Uterus (tissue), 3 donors: ENCODE measurements at regions not wholly inside any gene's neighbourhood (a gene's known extent, or its start where the extent isn't known, plus 50 kb on each side); places are given as distances from the start of the nearest gene placed in this dataset.

Experiments
- DNase-seq, 2 donors: peaks; one replicate each; pipeline ENCODE4 v3.0.0-alpha.2; 2019 to 2020
- H3K27ac ChIP-seq, 2 donors: fragments of 200-600 bp; sonication (generic); 1 replicate in 1 of 2; 2 replicates in 1 of 2; pipeline ENCODE4 v1.5.1; 2016 to 2018
- H3K27me3 ChIP-seq, 2 donors: fragments of 200-600 bp; sonication (generic); one replicate each; pipeline ENCODE4 v1.5.1; 2018 to 2019; ENCODE audit warnings: control low read depth in 1 of 2
- H3K36me3 ChIP-seq, 2 donors: fragments of 200-600 bp; sonication (generic); one replicate each; pipeline ENCODE4 v1.5.1; 2019; ENCODE audit warnings: control low read depth in 1 of 2
- H3K4me1 ChIP-seq, 2 donors: fragments of 200-600 bp; sonication (generic); one replicate each; pipeline ENCODE4 v1.5.1; 2018 to 2019; ENCODE audit warnings: control low read depth in 1 of 2
- H3K4me3 ChIP-seq, 2 donors: fragments of 200-600 bp; sonication (generic); 1 replicate in 1 of 2; 2 replicates in 1 of 2; pipeline ENCODE4 v1.5.1; 2018 to 2019; ENCODE audit warnings: mild to moderate bottlenecking in 1 of 2
- H3K9me3 ChIP-seq, 2 donors: fragments of 200-600 bp; sonication (generic); one replicate each; pipeline ENCODE4 v1.5.1; 2019; ENCODE audit warnings: control low read depth in 1 of 2
- POLR2A ChIP-seq, 2 donors: fragments of 450-650 bp; IDR thresholded peaks; one replicate each; pipeline ENCODE4 v1.6.1; 2016; ENCODE audit warnings: antibody characterized with exemption in 2 of 2, mild to moderate bottlenecking in 1 of 2, moderate library complexity in 1 of 2
- intact Hi-C: fragments of 100-400 bp; cut with DNase I; formaldehyde crosslinking; loops from one replicate; pipeline ENCODE4 v1.15.1; 2023; ENCODE audit warnings: low total_unique reads
- TF ChIP-seq, protein P1 (sequence below), 4 experiments: fragments of 200-600 bp in 2 of 4; fragments of 450-650 bp in 2 of 4; sonication (generic) in 2 of 4; IDR thresholded peaks; one replicate each; pipeline ENCODE4 v1.5.1; 2016 to 2019; ENCODE audit warnings: antibody characterized with exemption in 4 of 4, mild to moderate bottlenecking in 2 of 4, moderate library complexity in 1 of 4
- donor health status: DM: yes; HTN: yes; CAD: no.

- intact Hi-C loops = no loop called here
- TF ChIP-seq POLR2A (IDR thresholded peaks at IDR 0.05) = no peak
- TF ChIP-seq, protein P1, sequence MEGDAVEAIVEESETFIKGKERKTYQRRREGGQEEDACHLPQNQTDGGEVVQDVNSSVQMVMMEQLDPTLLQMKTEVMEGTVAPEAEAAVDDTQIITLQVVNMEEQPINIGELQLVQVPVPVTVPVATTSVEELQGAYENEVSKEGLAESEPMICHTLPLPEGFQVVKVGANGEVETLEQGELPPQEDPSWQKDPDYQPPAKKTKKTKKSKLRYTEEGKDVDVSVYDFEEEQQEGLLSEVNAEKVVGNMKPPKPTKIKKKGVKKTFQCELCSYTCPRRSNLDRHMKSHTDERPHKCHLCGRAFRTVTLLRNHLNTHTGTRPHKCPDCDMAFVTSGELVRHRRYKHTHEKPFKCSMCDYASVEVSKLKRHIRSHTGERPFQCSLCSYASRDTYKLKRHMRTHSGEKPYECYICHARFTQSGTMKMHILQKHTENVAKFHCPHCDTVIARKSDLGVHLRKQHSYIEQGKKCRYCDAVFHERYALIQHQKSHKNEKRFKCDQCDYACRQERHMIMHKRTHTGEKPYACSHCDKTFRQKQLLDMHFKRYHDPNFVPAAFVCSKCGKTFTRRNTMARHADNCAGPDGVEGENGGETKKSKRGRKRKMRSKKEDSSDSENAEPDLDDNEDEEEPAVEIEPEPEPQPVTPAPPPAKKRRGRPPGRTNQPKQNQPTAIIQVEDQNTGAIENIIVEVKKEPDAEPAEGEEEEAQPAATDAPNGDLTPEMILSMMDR (IDR thresholded peaks at IDR 0.05) = no peak
- Histone ChIP-seq H3K4me3 (no peak overlapping the region), H3K36me3 (no peaks in the 10 kb centered on the region), H3K4me1 (no peaks in the 10 kb centered on the region), H3K27ac (no peak overlapping the region), H3K9me3 (no peaks in the 10 kb centered on the region), H3K27me3 (peaks cover 0 to 5% of the 10 kb centered on the region in 2 donors)
- DNase-seq = no peak
Measured at GRCh38 chrX:34768290-34768689, 111.2 kb upstream of the TMEM47 start.

- no peak overlapping the region for H3K4me3 ChIP-seq
- H3K4me1 ChIP-seq = no peaks in the 10 kb centered on the region
- H3K27ac ChIP-seq = no peak overlapping the region
- no peak for DNase-seq
- H3K36me3 ChIP-seq = no peaks in the 10 kb centered on the region
- intact Hi-C loops = no loop called here
- H3K9me3 ChIP-seq = no peaks in the 10 kb centered on the region
- TF ChIP-seq, protein P1 (IDR thresholded peaks at IDR 0.05) = no peak
- TF ChIP-seq POLR2A (IDR thresholded peaks at IDR 0.05) = no peak
- H3K27me3 ChIP-seq = peaks cover 0 to 5% of the 10 kb centered on the region in 2 donors
Measured at GRCh38 chrX:34770511-34770910, 113.4 kb upstream of the TMEM47 start.

DNA sequence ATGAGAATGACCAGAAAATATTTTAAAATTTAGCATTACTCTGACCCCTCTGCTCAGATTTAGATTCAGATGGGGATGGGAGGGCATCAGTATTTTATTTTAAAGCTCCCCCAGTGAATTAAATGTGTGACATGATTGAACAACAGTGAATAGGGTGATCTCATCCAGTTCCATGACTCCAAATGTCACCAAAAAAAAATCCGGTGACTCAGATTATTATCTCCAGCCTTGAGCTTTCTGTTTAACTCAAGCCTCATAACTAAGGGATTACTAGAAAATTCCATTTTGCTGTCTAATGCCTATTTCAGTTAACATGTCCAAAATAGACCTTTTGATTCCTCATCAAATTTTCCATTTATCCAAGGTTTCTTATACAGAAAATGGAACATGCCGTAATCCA, 121.8 kb upstream of the TMEM47 start:
- Histone ChIP-seq H3K4me3 (no peak overlapping the region), H3K4me1 (no peaks in the 10 kb centered on the region), H3K27ac (no peak overlapping the region), H3K36me3 (no peaks in the 10 kb centered on the region), H3K27me3 (no peaks in the 10 kb centered on the region), H3K9me3 (no peaks in the 10 kb centered on the region)
- intact Hi-C loops = no loop called here
- no peak for DNase-seq
- TF ChIP-seq POLR2A (IDR thresholded peaks at IDR 0.05) = no peak
- TF ChIP-seq, protein P1 (IDR thresholded peaks at IDR 0.05) = no peak

GRCh38 chrX:34790026-34790425, 132.9 kb upstream of the TMEM47 start:
- intact Hi-C loops = no loop called here
- Histone ChIP-seq H3K27ac (no peak overlapping the region), H3K4me1 (no peaks in the 10 kb centered on the region), H3K9me3 (no peaks in the 10 kb centered on the region), H3K36me3 (no peaks in the 10 kb centered on the region), H3K4me3 (no peak overlapping the region), H3K27me3 (no peaks in the 10 kb centered on the region)
- no peak for DNase-seq
- TF ChIP-seq, protein P1 (IDR thresholded peaks at IDR 0.05) = no peak
- no peak for TF ChIP-seq POLR2A (IDR thresholded peaks at IDR 0.05)

GRCh38 chrX:34805951-34806350, 136.6 kb upstream of the FAM47B start:
- no peak overlapping the region for H3K27ac ChIP-seq
- H3K4me1 ChIP-seq = no peaks in the 10 kb centered on the region
- TF ChIP-seq POLR2A (IDR thresholded peaks at IDR 0.05) = no peak
- TF ChIP-seq, protein P1 (IDR thresholded peaks at IDR 0.05) = no peak
- H3K36me3 ChIP-seq = no peaks in the 10 kb centered on the region
- H3K9me3 ChIP-seq = no peaks in the 10 kb centered on the region
- H3K27me3 ChIP-seq = no peaks in the 10 kb centered on the region
- no peak overlapping the region for H3K4me3 ChIP-seq
- no peak for DNase-seq
- intact Hi-C loops = no loop called here
